ENCODE measurements at regions not wholly inside any gene's neighbourhood (a gene's known extent, or its start where the extent isn't known, plus 50 kb on each side); places are given as distances from the start of the nearest gene placed in this dataset.

DNA sequence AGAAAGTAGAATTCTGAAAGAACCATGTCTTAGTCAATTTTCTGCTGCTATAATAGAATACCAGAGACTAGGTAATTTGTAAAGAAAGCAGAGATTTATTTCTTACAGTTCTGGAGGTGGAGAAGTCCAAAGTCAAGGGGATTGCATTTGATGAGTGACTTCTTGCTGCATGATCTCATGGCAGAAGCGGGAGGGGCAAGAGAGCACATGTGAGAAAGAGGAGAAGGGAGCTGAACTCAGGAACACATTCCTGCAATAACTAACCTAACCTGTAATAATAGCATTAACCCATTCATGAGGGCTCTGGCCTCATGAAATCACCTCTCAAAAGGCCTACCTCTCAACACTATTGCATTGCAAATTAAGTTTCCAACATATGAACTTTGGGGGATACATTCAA, 797.5 kb upstream of the POU3F3 start:
- Histone ChIP-seq H2BK15ac (ENCODE audit: low read depth, low read length) (no peak overlapping the region), H3K4ac (ENCODE audit: low read depth, low read length) (no peak overlapping the region), H4K8ac (replicated peaks; ENCODE audit: insufficient read length, low read depth, low read length) (no peak overlapping the region), H3K27me3 (ENCODE audit: insufficient read depth, low read length) (no peaks in the 10 kb centered on the region), H3K23ac (ENCODE audit: insufficient read length, low read depth, low read length) (no peak overlapping the region), H3K9ac (ENCODE audit: extremely low read depth, insufficient read length, low read length) (no peak overlapping the region), H3K4me1 (ENCODE audit: insufficient read depth, low read length) (no peaks in the 10 kb centered on the region; the same call in 1 of the 2 replicates), H2BK120ac (ENCODE audit: low read depth, low read length, poor library complexity, severe bottlenecking) (no peak overlapping the region), H2BK5ac (ENCODE audit: insufficient read length, low read length) (no peak overlapping the region), H3K23me2 (ENCODE audit: insufficient read length, low read depth, low read length, poor library complexity, severe bottlenecking) (no peaks in the 10 kb centered on the region), H4K20me1 (ENCODE audit: control insufficient read depth, insufficient read depth, insufficient read length) (no peaks in the 10 kb centered on the region), H3K9me3 (ENCODE audit: control insufficient read depth, low read depth, low read length) (no peaks in the 10 kb centered on the region), H2AFZ (ENCODE audit: low read length) (no peak overlapping the region), H3K4me2 (ENCODE audit: insufficient read depth, insufficient read length, low read length) (no peak overlapping the region), H3K14ac (ENCODE audit: insufficient read depth, low read length) (no peak overlapping the region), H3K79me2 (ENCODE audit: insufficient read depth, low read length) (no peaks in the 10 kb centered on the region), H2BK12ac (ENCODE audit: insufficient read length, low read depth, low read length) (no peak overlapping the region), H3T11ph (ENCODE audit: low read length) (no peak overlapping the region), H4K91ac (ENCODE audit: insufficient read length, low read depth, low read length) (no peak overlapping the region), H3K56ac (ENCODE audit: insufficient read length, low read depth, low read length) (no peak overlapping the region), H3K79me1 (ENCODE audit: insufficient read depth, low read depth, low read length, poor library complexity, severe bottlenecking) (no peaks in the 10 kb centered on the region), H2AK5ac (ENCODE audit: insufficient read length, low read length) (no peak overlapping the region), H4K5ac (ENCODE audit: insufficient read length, low read depth, low read length) (no peak overlapping the region), H3K27ac (ENCODE audit: insufficient read length, low read depth, low read length) (no peak overlapping the region), H3K18ac (ENCODE audit: insufficient read length, low read depth, low read length) (no peak overlapping the region), H2BK20ac (ENCODE audit: low read depth, low read length, poor library complexity, severe bottlenecking) (no peak overlapping the region)
- Mint-ChIP-seq H3K36me3 (ENCODE audit: insufficient read depth in 1 of 3, low read depth in 3 of 3) (peaks cover 0 to 10% (median 0%) of the 10 kb centered on the region in 3 experiments; a peak in 1 of 7 replicates), H3K27me3 (ENCODE audit: low read depth) (no peaks in the 10 kb centered on the region), H3K4me3 (no peak overlapping the region), H3K4me1 (peaks cover 17 to 18% of the 10 kb centered on the region in 2 experiments), H3K9me3 (peaks cover 9 to 12% of the 10 kb centered on the region in 2 experiments; a peak in 2 of 5 replicates), H3K27ac (no peak overlapping the region)
- WGBS (ENCODE audit: extremely low coverage, insufficient read length, low lambda C conversion rate): no CpG with 5 or more reads among the region's 1 CpG
- no peak for DNase-seq
- TF ChIP-seq, protein P1, sequence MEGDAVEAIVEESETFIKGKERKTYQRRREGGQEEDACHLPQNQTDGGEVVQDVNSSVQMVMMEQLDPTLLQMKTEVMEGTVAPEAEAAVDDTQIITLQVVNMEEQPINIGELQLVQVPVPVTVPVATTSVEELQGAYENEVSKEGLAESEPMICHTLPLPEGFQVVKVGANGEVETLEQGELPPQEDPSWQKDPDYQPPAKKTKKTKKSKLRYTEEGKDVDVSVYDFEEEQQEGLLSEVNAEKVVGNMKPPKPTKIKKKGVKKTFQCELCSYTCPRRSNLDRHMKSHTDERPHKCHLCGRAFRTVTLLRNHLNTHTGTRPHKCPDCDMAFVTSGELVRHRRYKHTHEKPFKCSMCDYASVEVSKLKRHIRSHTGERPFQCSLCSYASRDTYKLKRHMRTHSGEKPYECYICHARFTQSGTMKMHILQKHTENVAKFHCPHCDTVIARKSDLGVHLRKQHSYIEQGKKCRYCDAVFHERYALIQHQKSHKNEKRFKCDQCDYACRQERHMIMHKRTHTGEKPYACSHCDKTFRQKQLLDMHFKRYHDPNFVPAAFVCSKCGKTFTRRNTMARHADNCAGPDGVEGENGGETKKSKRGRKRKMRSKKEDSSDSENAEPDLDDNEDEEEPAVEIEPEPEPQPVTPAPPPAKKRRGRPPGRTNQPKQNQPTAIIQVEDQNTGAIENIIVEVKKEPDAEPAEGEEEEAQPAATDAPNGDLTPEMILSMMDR (conservative IDR thresholded peaks at IDR 0.05): no peak

Measured in H9 (cell line).